ENCODE measurements at regions not wholly inside any gene's neighbourhood (a gene's known extent, or its start where the extent isn't known, plus 50 kb on each side); places are given as distances from the start of the nearest gene placed in this dataset.

GRCh38 chr3:144677103-144677502, 705.5 kb downstream of the DIPK2A start:
- no peak for TF ChIP-seq POLR2A (IDR thresholded peaks at IDR 0.05)
- TF ChIP-seq CTCF (IDR thresholded peaks at IDR 0.05): no peak
- Histone ChIP-seq H3K27me3 (no peaks in the 10 kb centered on the region), H3K9me3 (no peaks in the 10 kb centered on the region), H3K4me3 (no peak overlapping the region), H3K36me3 (replicated peaks in 1 of 2; ENCODE audit: insufficient read depth in 1 of 2, low read depth in 2 of 2) (no peaks in the 10 kb centered on the region), H3K4me1 (no peaks in the 10 kb centered on the region), H3K27ac (no peak overlapping the region)
- no peak for ATAC-seq
- DNase-seq: no peak
- intact Hi-C loops (cut with DNase I): no loop called here
- 48 to 55% methylated on average over 1 of the region's 1 CpG for WGBS, 2 donors

- no peak overlapping the region for H3K27ac ChIP-seq
- no peaks in the 10 kb centered on the region for H3K4me1 ChIP-seq
- no peak overlapping the region for H3K4me3 ChIP-seq
- 84 to 88% methylated on average over 1 of the region's 1 CpG for WGBS, 2 donors
- no peak for ATAC-seq
- H3K9me3 ChIP-seq: no peaks in the 10 kb centered on the region
- H3K27me3 ChIP-seq: no peaks in the 10 kb centered on the region
- intact Hi-C loops (cut with DNase I): no loop called here
- no peak for DNase-seq
- TF ChIP-seq CTCF (IDR thresholded peaks at IDR 0.05) (no peak), POLR2A (IDR thresholded peaks at IDR 0.05) (no peak)
- no peaks in the 10 kb centered on the region for H3K36me3 ChIP-seq (replicated peaks in 1 of 2; ENCODE audit: insufficient read depth in 1 of 2, low read depth in 2 of 2)
Observed at GRCh38 chr3:144683065-144683464, 711.4 kb downstream of the DIPK2A start.

GRCh38 chr3:144687862-144688261, 716.2 kb downstream of the DIPK2A start:
- ATAC-seq (no peak), DNase-seq (no peak)
- TF ChIP-seq CTCF (IDR thresholded peaks at IDR 0.05) (no peak), POLR2A (IDR thresholded peaks at IDR 0.05) (no peak)
- no peaks in the 10 kb centered on the region for H3K9me3 ChIP-seq
- H3K27me3 ChIP-seq: no peaks in the 10 kb centered on the region
- no peak overlapping the region for H3K27ac ChIP-seq
- H3K4me3 ChIP-seq: no peak overlapping the region
- no peaks in the 10 kb centered on the region for H3K36me3 ChIP-seq (replicated peaks in 1 of 2; ENCODE audit: insufficient read depth in 1 of 2, low read depth in 2 of 2)
- 61 to 62% methylated on average over 4 of the region's 4 CpGs for WGBS, 2 donors
- intact Hi-C loops (cut with DNase I): no loop called here
- no peaks in the 10 kb centered on the region for H3K4me1 ChIP-seq

GRCh38 chr3:144692488-144692887, 720.9 kb downstream of the DIPK2A start:
- TF ChIP-seq CTCF (IDR thresholded peaks at IDR 0.05) (no peak), POLR2A (IDR thresholded peaks at IDR 0.05) (no peak)
- intact Hi-C loops (cut with DNase I): no loop called here
- H3K27ac ChIP-seq: no peak overlapping the region
- H3K36me3 ChIP-seq (replicated peaks in 1 of 2; ENCODE audit: insufficient read depth in 1 of 2, low read depth in 2 of 2): no peaks in the 10 kb centered on the region
- no peaks in the 10 kb centered on the region for H3K9me3 ChIP-seq
- no peaks in the 10 kb centered on the region for H3K4me1 ChIP-seq
- H3K27me3 ChIP-seq: no peaks in the 10 kb centered on the region
- no peak overlapping the region for H3K4me3 ChIP-seq
- WGBS, 2 donors: 87 to 89% methylated on average over 4 of the region's 4 CpGs
- ATAC-seq: no peak
- no peak for DNase-seq

GRCh38 chr3:144708437-144708836, 736.8 kb downstream of the DIPK2A start:
- no peak for DNase-seq
- no peak overlapping the region for H3K27ac ChIP-seq
- H3K4me3 ChIP-seq: no peak overlapping the region
- intact Hi-C loops (cut with DNase I): no loop called here
- TF ChIP-seq CTCF (IDR thresholded peaks at IDR 0.05) (no peak), POLR2A (IDR thresholded peaks at IDR 0.05) (no peak)
- ATAC-seq: no peak
- H3K9me3 ChIP-seq: no peaks in the 10 kb centered on the region
- H3K4me1 ChIP-seq: no peaks in the 10 kb centered on the region
- 51 to 55% methylated on average over 1 of the region's 1 CpG for WGBS, 2 donors
- no peaks in the 10 kb centered on the region for H3K36me3 ChIP-seq (replicated peaks in 1 of 2; ENCODE audit: insufficient read depth in 1 of 2, low read depth in 2 of 2)
- H3K27me3 ChIP-seq: no peaks in the 10 kb centered on the region

Data from body of pancreas (tissue), 4 donors.